HEK293 (cell line): ENCODE measurements at regions not wholly inside any gene's neighbourhood (a gene's known extent, or its start where the extent isn't known, plus 50 kb on each side); places are given as distances from the start of the nearest gene placed in this dataset.

Source experiments
- CTCF ChIA-PET: fragments of 350-600 bp; formaldehyde crosslinking; extraction: SDS; loops from one replicate; lab custom pipeline; 2021; ENCODE audit warnings: antibody characterized with exemption; lab: Yijun Ruan, JAX
- POLR2A ChIA-PET: fragments of 300-600 bp; formaldehyde crosslinking; extraction: SDS; loops from one replicate; lab custom pipeline; 2020; ENCODE audit warnings: antibody characterized with exemption, inconsistent platforms; lab: Yijun Ruan, JAX
- H3K27ac ChIP-seq: fragments of 200-500 bp; sonication (Bioruptor generic); 2 replicates; pipeline ENCODE4 v1.5.1; 2014; ENCODE audit warnings: low read depth, low read length, control low read depth, inconsistent platforms; ENCODE audit errors: extremely low read depth
- H3K36me3 ChIP-seq, 2 experiments: fragments of 200-500 bp in 1 of 2; sonication (Bioruptor generic) in 1 of 2; 1 replicate in 1 of 2; 2 replicates in 1 of 2; pipeline ENCODE4 v1.5.1; 2014 to 2017; ENCODE audit warnings: inconsistent platforms in 2 of 2, low read length in 2 of 2; ENCODE audit not compliant: control insufficient read depth in 2 of 2, insufficient read depth in 1 of 2
- H3K4me1 ChIP-seq: fragments of 200-500 bp; sonication (Bioruptor generic); 2 replicates; pipeline ENCODE4 v1.5.1; 2014; ENCODE audit warnings: mild to moderate bottlenecking, low read length, inconsistent platforms; ENCODE audit not compliant: control insufficient read depth, insufficient read depth
- H3K4me3 ChIP-seq: 2 replicates; pipeline ENCODE4 v1.5.1; 2011; ENCODE audit warnings: low read depth, mild to moderate bottlenecking, control low read depth, low read length, moderate library complexity
- H3K9me3 ChIP-seq: fragments of 200-500 bp; sonication (Bioruptor generic); 2 replicates; pipeline ENCODE4 v1.5.1; 2014; ENCODE audit warnings: low read depth, low read length, inconsistent platforms; ENCODE audit not compliant: control insufficient read depth, insufficient read depth
- KLF10 ChIP-seq: fragments of 450-650 bp; IDR thresholded peaks from 2 replicates; pipeline ENCODE4 v1.5.1; 2018; ENCODE audit warnings: missing biosample characterization, mild to moderate bottlenecking, missing genetic modification characterization
- RBAK ChIP-seq: fragments of 450-650 bp; formaldehyde crosslinking; IDR thresholded peaks from 2 replicates; pipeline ENCODE4 v1.5.1; 2016; ENCODE audit warnings: missing biosample characterization, missing genetic modification characterization
- SALL2 ChIP-seq: fragments of 450-650 bp; formaldehyde crosslinking; IDR thresholded peaks from 2 replicates; pipeline ENCODE4 v1.5.0; 2017; ENCODE audit warnings: missing biosample characterization, mild to moderate bottlenecking, missing genetic modification characterization, borderline replicate concordance
- SCRT2 ChIP-seq: fragments of 450-650 bp; formaldehyde crosslinking; IDR thresholded peaks from 2 replicates; pipeline ENCODE4 v1.5.1; 2016; ENCODE audit warnings: missing biosample characterization, missing genetic modification characterization
- SETDB1 ChIP-seq: IDR thresholded peaks from one replicate; pipeline ENCODE4 v1.6.1; 2017; ENCODE audit warnings: mild to moderate bottlenecking, low read length, moderate library complexity, mixed read lengths; ENCODE audit not compliant: insufficient read length
- TCF7L2 ChIP-seq: IDR thresholded peaks from 2 replicates; pipeline ENCODE4 v1.6.1; 2011; ENCODE audit warnings: low read depth, mild to moderate bottlenecking, inconsistent platforms, low read length, moderate library complexity, borderline replicate concordance
- ZBTB7A ChIP-seq: fragments of 450-650 bp; formaldehyde crosslinking; IDR thresholded peaks from 2 replicates; pipeline ENCODE4 v1.5.1; 2016; ENCODE audit warnings: low read depth, missing biosample characterization, missing genetic modification characterization
- ZFP37 ChIP-seq: fragments of 450-650 bp; formaldehyde crosslinking; IDR thresholded peaks from 2 replicates; pipeline ENCODE4 v1.5.1; 2016; ENCODE audit warnings: missing biosample characterization, missing genetic modification characterization
- ZNF121 ChIP-seq: fragments of 450-650 bp; formaldehyde crosslinking; IDR thresholded peaks from 2 replicates; pipeline ENCODE4 v1.5.1; 2016; ENCODE audit warnings: missing biosample characterization, missing genetic modification characterization
- ZNF140 ChIP-seq: fragments of 450-650 bp; formaldehyde crosslinking; IDR thresholded peaks from 2 replicates; pipeline ENCODE4 v1.5.1; 2016; ENCODE audit warnings: missing biosample characterization, missing genetic modification characterization
- ZNF211 ChIP-seq: fragments of 450-650 bp; formaldehyde crosslinking; IDR thresholded peaks from 2 replicates; pipeline ENCODE4 v1.5.1; 2016; ENCODE audit warnings: low read depth, missing biosample characterization, missing genetic modification characterization
- ZNF292 ChIP-seq: fragments of 450-650 bp; formaldehyde crosslinking; IDR thresholded peaks from 2 replicates; pipeline ENCODE4 v1.5.1; 2016; ENCODE audit warnings: low read depth, missing biosample characterization, missing genetic modification characterization, borderline replicate concordance
- ZNF391 ChIP-seq: fragments of 450-650 bp; formaldehyde crosslinking; IDR thresholded peaks from 2 replicates; pipeline ENCODE4 v1.5.1; 2016; ENCODE audit warnings: low read depth, missing biosample characterization, missing genetic modification characterization, borderline replicate concordance
- ZNF837 ChIP-seq: fragments of 450-650 bp; formaldehyde crosslinking; IDR thresholded peaks from 2 replicates; pipeline ENCODE4 v1.5.1; 2016; ENCODE audit warnings: missing biosample characterization, missing genetic modification characterization
- ZSCAN23 ChIP-seq: fragments of 450-650 bp; formaldehyde crosslinking; IDR thresholded peaks from 2 replicates; pipeline ENCODE4 v1.5.1; 2016; ENCODE audit warnings: missing biosample characterization, missing genetic modification characterization
- TF ChIP-seq, protein P1 (sequence below): fragments of 450-650 bp; formaldehyde crosslinking; IDR thresholded peaks from 2 replicates; pipeline ENCODE4 v1.5.1; 2017; ENCODE audit warnings: missing biosample characterization, missing genetic modification characterization
- TF ChIP-seq, protein P2 (sequence below): fragments of 450-650 bp; formaldehyde crosslinking; IDR thresholded peaks from 2 replicates; pipeline ENCODE4 v1.5.1; 2016; ENCODE audit warnings: missing biosample characterization, missing genetic modification characterization
- TF ChIP-seq, protein P3 (sequence below): fragments of 450-650 bp; formaldehyde crosslinking; IDR thresholded peaks from 2 replicates; pipeline ENCODE4 v1.5.1; 2017; ENCODE audit warnings: missing biosample characterization, missing genetic modification characterization
- TF ChIP-seq, protein P4 (sequence below): fragments of 450-650 bp; IDR thresholded peaks from 2 replicates; pipeline ENCODE4 v1.5.1; 2018; ENCODE audit warnings: missing biosample characterization, mild to moderate bottlenecking, missing genetic modification characterization

DNA sequence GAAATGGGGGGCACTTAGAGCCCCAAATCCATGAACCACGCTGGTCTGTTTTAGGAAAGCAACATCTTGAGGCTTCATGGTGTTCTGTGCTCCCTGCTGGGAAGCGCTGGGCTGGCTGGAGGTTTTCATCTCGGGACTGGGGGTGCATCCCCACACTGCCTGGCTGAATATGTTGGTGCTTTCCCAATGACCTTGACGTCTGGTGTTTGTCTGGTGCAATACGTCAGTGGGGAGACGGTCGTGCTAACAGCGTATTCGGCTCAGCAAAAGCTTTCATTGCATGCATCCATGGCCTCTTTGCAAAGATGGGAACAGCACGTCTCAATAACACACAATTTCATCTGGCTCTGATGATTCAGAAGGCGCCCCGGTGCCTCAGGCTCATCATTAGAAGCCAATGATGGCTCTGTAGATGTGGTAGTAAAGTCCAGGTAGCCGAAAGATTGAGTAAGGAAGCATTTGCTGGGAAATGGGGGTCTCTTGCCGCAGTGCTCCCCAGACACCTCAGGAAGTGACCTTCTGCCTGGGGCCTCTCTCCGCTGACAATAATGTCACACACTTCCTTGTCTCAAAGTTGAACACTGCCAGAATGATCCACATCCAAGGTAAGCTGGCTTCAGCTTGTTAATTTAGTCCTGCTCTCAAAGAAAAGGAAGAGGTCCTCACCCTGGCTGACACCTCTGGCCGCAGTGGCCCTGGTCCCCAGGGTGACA, 97.7 kb downstream of the ING1 start:
- H3K36me3 ChIP-seq, result no peaks in the 10 kb centered on the region
- H3K9me3 ChIP-seq, result no peaks in the 10 kb centered on the region
- no peak for TF ChIP-seq ZNF211 (tag by site-specific recombination)
- TF ChIP-seq, protein P1, sequence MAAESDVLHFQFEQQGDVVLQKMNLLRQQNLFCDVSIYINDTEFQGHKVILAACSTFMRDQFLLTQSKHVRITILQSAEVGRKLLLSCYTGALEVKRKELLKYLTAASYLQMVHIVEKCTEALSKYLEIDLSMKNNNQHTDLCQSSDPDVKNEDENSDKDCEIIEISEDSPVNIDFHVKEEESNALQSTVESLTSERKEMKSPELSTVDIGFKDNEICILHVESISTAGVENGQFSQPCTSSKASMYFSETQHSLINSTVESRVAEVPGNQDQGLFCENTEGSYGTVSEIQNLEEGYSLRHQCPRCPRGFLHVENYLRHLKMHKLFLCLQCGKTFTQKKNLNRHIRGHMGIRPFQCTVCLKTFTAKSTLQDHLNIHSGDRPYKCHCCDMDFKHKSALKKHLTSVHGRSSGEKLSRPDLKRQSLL, result no peak
- TF ChIP-seq RBAK (tag by site-specific recombination), result no peak
- TF ChIP-seq ZFP37 (tag by site-specific recombination), result no peak
- TF ChIP-seq ZSCAN23 (tag by site-specific recombination), result no peak
- no peak for TF ChIP-seq ZNF140 (tag by site-specific recombination)
- TF ChIP-seq, protein P2, sequence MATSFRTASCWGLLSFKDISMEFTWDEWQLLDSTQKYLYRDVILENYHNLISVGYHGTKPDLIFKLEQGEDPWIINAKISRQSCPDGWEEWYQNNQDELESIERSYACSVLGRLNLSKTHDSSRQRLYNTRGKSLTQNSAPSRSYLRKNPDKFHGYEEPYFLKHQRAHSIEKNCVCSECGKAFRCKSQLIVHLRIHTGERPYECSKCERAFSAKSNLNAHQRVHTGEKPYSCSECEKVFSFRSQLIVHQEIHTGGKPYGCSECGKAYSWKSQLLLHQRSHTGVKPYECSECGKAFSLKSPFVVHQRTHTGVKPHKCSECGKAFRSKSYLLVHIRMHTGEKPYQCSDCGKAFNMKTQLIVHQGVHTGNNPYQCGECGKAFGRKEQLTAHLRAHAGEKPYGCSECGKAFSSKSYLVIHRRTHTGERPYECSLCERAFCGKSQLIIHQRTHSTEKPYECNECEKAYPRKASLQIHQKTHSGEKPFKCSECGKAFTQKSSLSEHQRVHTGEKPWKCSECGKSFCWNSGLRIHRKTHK (tag by site-specific recombination), result no peak
- no peak for TF ChIP-seq ZNF837 (tag by site-specific recombination)
- TF ChIP-seq, protein P3, sequence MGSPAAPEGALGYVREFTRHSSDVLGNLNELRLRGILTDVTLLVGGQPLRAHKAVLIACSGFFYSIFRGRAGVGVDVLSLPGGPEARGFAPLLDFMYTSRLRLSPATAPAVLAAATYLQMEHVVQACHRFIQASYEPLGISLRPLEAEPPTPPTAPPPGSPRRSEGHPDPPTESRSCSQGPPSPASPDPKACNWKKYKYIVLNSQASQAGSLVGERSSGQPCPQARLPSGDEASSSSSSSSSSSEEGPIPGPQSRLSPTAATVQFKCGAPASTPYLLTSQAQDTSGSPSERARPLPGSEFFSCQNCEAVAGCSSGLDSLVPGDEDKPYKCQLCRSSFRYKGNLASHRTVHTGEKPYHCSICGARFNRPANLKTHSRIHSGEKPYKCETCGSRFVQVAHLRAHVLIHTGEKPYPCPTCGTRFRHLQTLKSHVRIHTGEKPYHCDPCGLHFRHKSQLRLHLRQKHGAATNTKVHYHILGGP, result no peak
- TF ChIP-seq ZNF391 (tag by site-specific recombination), result no peak
- no peak for TF ChIP-seq KLF10 (tag by site-specific recombination)
- no peak for TF ChIP-seq SALL2 (tag by site-specific recombination)
- TF ChIP-seq, protein P4, sequence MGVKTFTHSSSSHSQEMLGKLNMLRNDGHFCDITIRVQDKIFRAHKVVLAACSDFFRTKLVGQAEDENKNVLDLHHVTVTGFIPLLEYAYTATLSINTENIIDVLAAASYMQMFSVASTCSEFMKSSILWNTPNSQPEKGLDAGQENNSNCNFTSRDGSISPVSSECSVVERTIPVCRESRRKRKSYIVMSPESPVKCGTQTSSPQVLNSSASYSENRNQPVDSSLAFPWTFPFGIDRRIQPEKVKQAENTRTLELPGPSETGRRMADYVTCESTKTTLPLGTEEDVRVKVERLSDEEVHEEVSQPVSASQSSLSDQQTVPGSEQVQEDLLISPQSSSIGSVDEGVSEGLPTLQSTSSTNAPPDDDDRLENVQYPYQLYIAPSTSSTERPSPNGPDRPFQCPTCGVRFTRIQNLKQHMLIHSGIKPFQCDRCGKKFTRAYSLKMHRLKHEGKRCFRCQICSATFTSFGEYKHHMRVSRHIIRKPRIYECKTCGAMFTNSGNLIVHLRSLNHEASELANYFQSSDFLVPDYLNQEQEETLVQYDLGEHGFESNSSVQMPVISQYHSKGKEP (tag by site-specific recombination), result no peak
- no peak for TF ChIP-seq ZBTB7A (tag by site-specific recombination)
- TF ChIP-seq ZNF121 (tag by site-specific recombination), result no peak
- no peak for TF ChIP-seq ZNF292 (tag by site-specific recombination)
- no peak for TF ChIP-seq TCF7L2
- ChIA-PET CTCF (interaction anchor here (0.6 kb wide), 1 partner anchor 96 kb away, joined by 3 read pairs; no protein-coding TSS in a partner anchor), POLR2A (no interaction called here)
- no peak overlapping the region for H3K27ac ChIP-seq
- no peaks in the 10 kb centered on the region for H3K4me1 ChIP-seq
- H3K4me3 ChIP-seq, result no peak overlapping the region

DNA sequence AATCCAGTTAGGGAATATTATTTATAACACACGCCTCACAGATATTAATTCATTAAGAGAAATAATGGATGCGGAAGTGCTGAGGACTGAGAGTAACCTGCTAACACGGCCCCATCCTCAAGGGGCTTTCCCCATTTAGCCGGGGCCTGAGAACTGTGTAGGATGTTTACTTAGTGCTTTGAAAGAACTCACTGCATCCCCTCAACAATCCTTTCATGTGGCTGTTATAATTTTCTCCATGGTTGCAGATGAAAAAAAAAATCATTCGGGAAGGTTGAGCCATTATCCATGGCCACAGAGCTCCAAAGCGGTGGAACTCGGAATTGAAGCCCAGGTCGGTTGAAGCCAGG, 98.2 kb downstream of the ING1 start:
- ChIA-PET POLR2A (no interaction called here), CTCF (interaction anchor here (0.6 kb wide), 1 partner anchor 96 kb away, joined by 3 read pairs; no protein-coding TSS in a partner anchor)
- H3K4me1 ChIP-seq, result no peaks in the 10 kb centered on the region
- no peak overlapping the region for H3K27ac ChIP-seq
- H3K9me3 ChIP-seq, result no peaks in the 10 kb centered on the region
- TF ChIP-seq SCRT2, result no peak
- no peak for TF ChIP-seq ZNF837 (tag by site-specific recombination)
- no peak for TF ChIP-seq SETDB1
- TF ChIP-seq, all 188 proteins: peak for 0
- H3K4me3 ChIP-seq, result no peak overlapping the region
- H3K36me3 ChIP-seq, result no peaks in the 10 kb centered on the region
